ENCODE measurements at regions not wholly inside any gene's neighbourhood (a gene's known extent, or its start where the extent isn't known, plus 50 kb on each side); places are given as distances from the start of the nearest gene placed in this dataset.
"Not testable (repeated sequence)": the region's sequence is repeated elsewhere in the genome, so short reads cannot be mapped to it uniquely, and the experiment has no call there.

GRCh38 chrX:66110112-66110511, 53.9 kb upstream of the HEPH start:
- peak in 1 of 3 experiments; percentile 0 for DNase-seq (ENCODE audit: low read depth in 3 of 3)

GRCh38 chrX:66107860-66108259, 56.2 kb upstream of the HEPH start:
- DNase-seq (ENCODE audit: low read depth in 3 of 3): not testable (repeated sequence)

GRCh38 chrX:66102398-66102797, 61.6 kb upstream of the HEPH start:
- DNase-seq (ENCODE audit: low read depth in 3 of 3): not testable (repeated sequence)

GRCh38 chrX:66098162-66098561, 58.3 kb upstream of the VSIG4 start:
- no peak for DNase-seq (ENCODE audit: low read depth in 3 of 3)

DNA sequence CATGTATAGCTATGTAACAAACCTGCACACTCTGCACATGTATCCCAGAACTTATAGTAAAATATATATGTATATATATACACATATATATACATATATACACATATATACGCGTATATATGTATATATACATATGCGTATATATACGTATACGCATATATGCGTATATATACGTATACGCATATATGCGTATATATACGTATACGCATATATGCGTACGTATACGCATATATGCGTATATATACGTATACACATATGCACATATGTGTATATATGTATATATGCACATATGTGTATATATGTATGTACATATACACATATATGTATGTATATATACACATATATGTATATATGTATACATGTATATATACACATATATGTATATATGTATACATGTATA, 57.1 kb upstream of the VSIG4 start:
- not testable (repeated sequence) for DNase-seq (ENCODE audit: low read depth in 3 of 3)

- not testable (repeated sequence) for DNase-seq (ENCODE audit: low read depth in 3 of 3)
Measured at GRCh38 chrX:66090004-66090403, 50.1 kb upstream of the VSIG4 start.

Data from stimulated activated CD4-positive, alpha-beta T cell treated with anti-CD3 and anti-CD28 coated beads, TNF-alpha, amount 100 ng/mL, for 24 hours (primary cell).